Esophagus squamous epithelium (tissue), 4 donors: ENCODE measurements at regions not wholly inside any gene's neighbourhood (a gene's known extent, or its start where the extent isn't known, plus 50 kb on each side); places are given as distances from the start of the nearest gene placed in this dataset.

Source experiments
- CTCF ChIP-seq, 6 experiments: fragments of 450-650 bp in 4 of 6; fragments of 200-600 bp in 2 of 6; sonication (generic) in 2 of 6; IDR thresholded peaks; one replicate each; pipeline ENCODE4 v1.5.1; 2016 to 2019; ENCODE audit warnings: antibody characterized with exemption in 6 of 6, mild to moderate bottlenecking in 4 of 6, moderate library complexity in 4 of 6
- POLR2A ChIP-seq, 4 donors: fragments of 450-650 bp; IDR thresholded peaks; one replicate each; pipeline ENCODE4 v1.6.1; 2017; ENCODE audit warnings: antibody characterized with exemption in 4 of 4, mild to moderate bottlenecking in 4 of 4, moderate library complexity in 3 of 4

GRCh38 chr18:11548396-11548795 is 61.0 kb upstream of the SLC35G4 start:
- TF ChIP-seq CTCF (IDR thresholded peaks at IDR 0.05) = no peak
- TF ChIP-seq POLR2A (IDR thresholded peaks at IDR 0.05) = no peak
